ENCODE measurements at regions not wholly inside any gene's neighbourhood (a gene's known extent, or its start where the extent isn't known, plus 50 kb on each side); places are given as distances from the start of the nearest gene placed in this dataset.

- DNase-seq = no peak
These were observed 193.4 kb upstream of the PDE1C start for GRCh38 chr7:32263611-32264010.

DNA sequence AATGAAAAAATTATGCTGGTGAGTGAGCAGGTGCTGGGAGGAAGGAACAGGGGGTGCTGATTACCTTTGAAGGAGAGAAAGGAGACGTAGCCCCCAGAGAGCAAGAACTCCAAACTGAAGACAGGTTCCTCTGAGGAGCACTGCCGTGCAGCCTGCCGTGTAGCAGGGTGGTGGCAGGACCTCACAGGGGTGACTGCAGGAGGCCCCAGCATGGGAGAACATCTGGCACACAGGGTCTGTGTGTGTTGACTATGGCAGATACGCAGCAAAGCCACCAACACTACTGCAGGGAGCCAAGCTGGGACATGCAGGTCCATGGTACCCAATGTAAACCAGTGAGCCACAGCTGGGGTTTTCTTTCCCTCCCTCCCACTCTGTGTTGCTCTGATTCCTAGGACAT, 192.1 kb upstream of the PDE1C start:
- DNase-seq = no peak

DNA sequence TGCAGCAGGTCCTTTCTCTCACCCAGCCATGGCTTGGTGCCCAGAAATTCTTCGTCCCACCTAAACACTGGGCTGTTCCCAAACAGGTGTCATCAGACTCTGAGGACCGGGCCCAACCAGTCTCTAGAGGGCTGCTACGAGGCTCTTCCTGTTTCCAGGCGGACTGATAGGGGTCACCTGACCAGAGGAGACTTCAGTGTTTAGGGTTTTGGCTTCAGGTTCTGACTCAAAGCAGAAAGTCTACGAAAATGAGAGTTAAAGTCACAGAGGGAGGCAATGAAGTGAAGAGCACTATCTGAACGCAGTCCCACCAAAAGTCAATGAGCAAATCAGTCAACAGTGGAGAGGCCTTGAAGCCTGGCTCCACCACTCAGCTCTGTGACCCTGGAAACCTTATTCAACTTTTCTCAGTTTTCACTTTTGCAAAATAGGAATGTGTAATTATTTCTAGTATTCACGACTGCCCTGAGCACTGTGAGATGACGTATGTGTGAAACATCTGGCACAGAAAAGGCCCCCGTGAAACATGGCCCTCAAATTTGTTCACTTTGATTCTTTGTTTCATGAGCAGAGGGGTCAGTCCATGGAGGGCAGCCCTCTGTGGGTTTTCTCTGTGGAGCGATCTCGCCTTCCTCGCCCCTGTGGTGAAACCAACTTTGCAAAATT, 189.9 kb upstream of the PDE1C start:
- DNase-seq = no peak

- DNase-seq = no peak
These were observed 188.1 kb upstream of the PDE1C start for GRCh38 chr7:32258265-32258664.

GRCh38 chr7:32257621-32258020, 187.4 kb upstream of the PDE1C start:
- DNase-seq = no peak

- DNase-seq = no peak
These were observed 186.6 kb upstream of the PDE1C start for GRCh38 chr7:32256811-32257210.

DNA sequence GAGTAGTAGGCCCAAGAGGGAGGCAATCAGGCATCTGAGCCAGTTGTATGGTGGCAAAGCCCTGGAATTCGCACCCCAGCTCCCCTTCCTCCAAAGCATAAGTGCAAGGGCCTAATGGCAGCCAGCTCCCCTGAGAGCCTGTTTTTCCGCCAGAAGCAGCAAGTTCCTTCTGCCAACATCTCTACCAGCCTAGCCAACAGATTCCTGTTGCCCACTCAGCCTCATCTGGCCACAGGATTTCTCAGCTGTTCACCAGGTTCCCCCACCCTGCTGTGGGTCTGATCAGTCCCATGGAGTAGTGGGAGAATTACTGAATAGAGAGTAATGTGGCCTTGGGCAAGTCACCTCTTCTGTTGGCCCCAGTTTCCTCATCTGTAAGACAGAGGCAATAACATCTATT, 186.2 kb upstream of the PDE1C start:
- DNase-seq = no peak

- DNase-seq = no peak
These were observed 184.8 kb upstream of the PDE1C start for GRCh38 chr7:32255036-32255435.

- no peak for DNase-seq
These were observed 183.1 kb upstream of the PDE1C start for GRCh38 chr7:32253299-32253698.

DNA sequence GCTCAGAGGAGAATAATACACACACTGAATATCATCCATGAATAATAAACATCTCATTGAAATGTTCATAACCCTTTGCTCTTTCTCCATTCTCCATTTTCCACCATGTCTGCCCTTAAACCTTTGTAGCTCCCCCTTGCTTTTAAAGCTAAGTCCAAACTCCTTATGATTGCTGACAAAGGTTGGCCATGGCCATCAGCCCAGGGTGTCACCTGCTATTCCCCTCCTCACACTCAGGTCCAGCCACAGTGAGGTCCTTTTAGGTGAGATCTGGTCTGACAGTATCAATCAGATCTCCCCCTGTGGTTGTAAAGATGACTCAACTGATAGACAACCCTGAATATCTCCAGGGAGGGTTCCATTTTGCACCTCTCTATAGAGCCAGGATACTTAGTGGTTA, 181.5 kb upstream of the PDE1C start:
- DNase-seq = no peak

GRCh38 chr7:32250471-32251260, 180.5 kb upstream of the PDE1C start:
- no peak for DNase-seq

- no peak for DNase-seq
These were observed 179.8 kb upstream of the PDE1C start for GRCh38 chr7:32250003-32250402.

GRCh38 chr7:32248522-32248921, 178.3 kb upstream of the PDE1C start:
- DNase-seq = no peak

DNA sequence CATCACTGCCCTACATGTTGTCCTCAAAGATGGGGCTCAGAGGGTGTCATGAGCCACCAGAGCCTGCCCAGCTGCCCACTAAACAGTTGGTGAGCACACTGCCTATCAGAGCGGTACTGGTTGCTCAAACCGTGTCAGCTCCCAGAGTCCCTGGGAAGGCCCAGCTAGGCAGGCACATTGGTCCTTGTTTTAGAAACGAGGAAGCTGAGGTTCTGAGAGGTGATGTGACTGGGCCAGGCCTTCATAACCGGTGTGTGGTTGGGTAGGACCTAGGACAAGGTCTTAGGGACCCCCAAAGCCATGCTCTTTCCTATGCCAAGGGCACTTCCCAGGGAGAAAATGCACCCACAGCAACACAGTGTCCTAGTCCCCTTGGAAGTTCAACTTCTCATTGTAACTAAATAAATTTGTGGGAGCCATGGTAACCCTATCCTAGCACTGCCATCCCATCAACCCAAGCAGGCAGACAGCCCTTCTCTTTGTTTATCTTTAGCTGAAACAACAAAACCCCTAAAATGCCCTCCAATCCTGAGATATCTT, 174.7 kb upstream of the PDE1C start:
- DNase-seq = no peak

DNA sequence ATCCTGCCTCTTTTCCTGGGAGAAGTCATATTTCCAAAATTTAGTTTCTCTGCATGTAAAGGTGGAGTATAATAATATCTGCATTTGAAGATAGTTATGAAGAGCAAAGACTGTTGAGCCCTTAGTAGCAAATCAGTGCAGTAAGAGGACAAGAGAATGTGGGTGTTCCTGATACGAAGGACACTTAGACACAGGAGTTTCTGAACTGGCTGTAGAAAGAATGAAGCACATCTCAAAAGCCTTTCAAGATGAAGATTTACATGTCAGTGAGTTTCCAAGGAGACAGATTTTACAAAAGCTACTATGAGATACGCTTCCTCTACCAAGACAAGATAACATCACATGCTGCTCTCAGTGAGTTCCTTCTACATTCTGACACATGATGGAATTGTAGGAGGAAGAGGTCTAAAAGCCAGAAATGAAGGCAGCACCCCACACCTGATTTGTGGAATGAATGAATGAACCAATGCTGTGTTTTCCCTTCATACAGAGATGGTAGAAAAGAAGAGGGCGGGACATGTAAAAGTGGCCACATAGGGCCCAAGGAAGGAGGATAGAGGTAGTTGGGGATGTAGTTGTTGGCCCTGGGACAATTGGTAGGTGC, 173.6 kb upstream of the PDE1C start:
- no peak for DNase-seq

DNA sequence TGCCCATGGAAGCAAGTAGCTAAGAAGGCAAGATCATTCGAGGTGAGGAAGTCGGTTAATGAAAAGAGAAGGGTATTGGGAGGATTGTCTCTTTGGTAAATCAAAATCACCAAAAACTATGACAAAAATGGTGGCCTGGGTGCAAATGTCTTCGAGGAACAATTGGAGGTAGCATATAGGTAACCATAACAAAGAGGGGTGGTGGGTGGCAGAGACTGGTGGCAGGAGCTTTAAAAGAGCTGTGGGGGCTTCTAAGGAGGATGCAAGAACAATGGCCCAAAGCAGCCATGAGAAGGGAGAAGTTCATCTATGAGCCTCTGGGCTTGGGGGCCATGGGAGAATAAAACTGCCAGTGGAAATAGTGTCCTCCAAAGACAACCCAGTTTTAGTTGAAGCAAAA, 172.2 kb upstream of the PDE1C start:
- DNase-seq = no peak

GRCh38 chr7:32241636-32242035, 171.4 kb upstream of the PDE1C start:
- no peak for DNase-seq

- no peak for DNase-seq
These were observed 169.6 kb upstream of the PDE1C start for GRCh38 chr7:32239764-32240163.

GRCh38 chr7:32228601-32229000, 158.4 kb upstream of the PDE1C start:
- no peak for DNase-seq

GRCh38 chr7:32227746-32228145, 157.5 kb upstream of the PDE1C start:
- no peak for DNase-seq

GRCh38 chr7:32224276-32224675, 154.1 kb upstream of the PDE1C start:
- DNase-seq = no peak

DNA sequence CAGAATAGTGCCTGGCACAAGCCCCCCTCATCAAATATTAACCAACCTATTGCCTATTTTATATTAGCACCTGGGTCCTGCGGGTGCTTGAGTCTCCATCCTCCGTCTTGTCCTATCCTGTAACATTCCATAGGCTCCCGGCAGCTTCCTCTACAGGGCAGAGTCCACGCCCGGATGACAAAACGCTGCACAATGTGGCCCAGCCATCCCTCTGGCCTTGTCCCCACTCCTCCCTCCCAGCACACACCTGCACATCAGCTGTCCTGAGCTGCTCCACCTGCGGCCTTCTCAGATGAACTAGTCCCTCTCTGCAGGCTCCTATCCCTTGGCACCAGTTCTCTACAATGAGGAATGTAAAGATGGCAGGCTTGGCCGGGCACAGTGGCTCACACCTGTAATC, 153.5 kb upstream of the PDE1C start:
- no peak for DNase-seq

DNA sequence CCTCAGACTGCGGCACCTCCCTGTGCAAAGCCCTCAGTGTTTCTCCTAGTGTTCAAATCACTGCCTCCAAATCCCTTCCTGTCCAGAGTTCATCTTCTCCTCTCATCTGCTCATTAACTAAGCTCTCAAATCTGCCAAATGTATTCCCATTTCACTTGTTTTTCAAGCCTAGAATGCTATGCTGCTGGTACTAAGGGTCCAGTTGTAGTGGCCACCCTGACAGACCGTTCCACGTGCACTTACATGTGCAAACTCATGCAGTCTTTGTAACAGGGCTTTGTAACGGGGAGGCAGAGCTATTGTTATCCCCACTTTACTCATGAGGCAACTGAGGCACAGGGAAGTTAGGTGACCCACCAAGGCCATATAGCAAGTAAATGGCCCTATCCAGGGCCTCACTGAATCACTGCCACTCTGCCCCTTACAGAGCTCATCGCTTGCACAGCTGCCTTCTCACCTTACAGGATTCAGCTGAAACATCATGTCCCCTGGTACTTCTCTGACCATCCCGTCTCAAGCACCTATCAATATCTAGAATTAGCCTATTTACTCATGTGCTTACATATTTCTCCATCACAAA, 153.0 kb upstream of the PDE1C start:
- DNase-seq = no peak

All from fibroblast of skin of abdomen (primary cell).